C1 segment of cervical spinal cord (tissue), 14 donors: ENCODE measurements at regions not wholly inside any gene's neighbourhood (a gene's known extent, or its start where the extent isn't known, plus 50 kb on each side); places are given as distances from the start of the nearest gene placed in this dataset.

Source experiments
- DNase-seq, 14 donors: peaks; one replicate each; lab custom pipeline; 2025; lab: John Stamatoyannopoulos, UW

- no peak for DNase-seq
Observed at GRCh38 chr7:41633690-41634089, 69.2 kb downstream of the INHBA start.

GRCh38 chr7:41630741-41631140, 72.1 kb downstream of the INHBA start:
- no peak for DNase-seq

DNA sequence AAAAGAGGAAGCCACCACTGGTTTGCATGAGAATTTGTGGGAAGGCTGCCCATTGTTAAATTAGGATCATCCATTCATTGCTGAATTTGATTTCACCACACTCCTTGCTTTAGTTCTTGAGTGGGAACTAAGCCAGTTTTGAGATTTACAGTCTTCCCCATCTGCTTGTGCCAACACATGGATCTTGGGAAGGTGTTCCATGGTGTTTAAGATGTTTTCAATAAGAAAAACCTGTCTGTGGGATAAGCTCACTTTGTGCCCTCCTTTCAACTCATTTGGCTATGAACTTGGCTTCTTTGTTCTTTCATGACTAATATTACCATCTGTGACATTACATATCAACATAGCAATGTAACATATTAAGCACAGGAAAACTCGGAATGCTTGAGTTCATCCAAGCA, 73.2 kb downstream of the INHBA start:
- no peak for DNase-seq

DNA sequence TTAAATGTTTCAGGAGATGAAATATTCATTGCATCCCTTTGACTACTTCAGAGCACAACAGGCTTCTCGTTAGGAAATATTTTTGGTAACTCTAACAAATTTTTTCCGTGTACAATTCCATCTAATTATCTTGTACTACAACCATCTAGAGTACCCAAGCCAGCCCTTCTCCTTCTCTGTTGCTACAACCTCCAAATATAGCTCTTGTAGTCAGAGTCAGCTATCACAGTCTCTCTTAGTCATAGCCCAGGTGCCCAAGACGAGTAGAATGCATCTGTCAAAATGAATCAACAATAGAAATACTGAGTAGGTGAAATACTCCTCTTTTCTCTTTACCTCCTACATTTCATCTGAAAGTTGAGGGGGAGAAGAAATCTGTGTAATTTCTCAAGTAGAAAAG, 74.0 kb downstream of the INHBA start:
- no peak for DNase-seq

DNA sequence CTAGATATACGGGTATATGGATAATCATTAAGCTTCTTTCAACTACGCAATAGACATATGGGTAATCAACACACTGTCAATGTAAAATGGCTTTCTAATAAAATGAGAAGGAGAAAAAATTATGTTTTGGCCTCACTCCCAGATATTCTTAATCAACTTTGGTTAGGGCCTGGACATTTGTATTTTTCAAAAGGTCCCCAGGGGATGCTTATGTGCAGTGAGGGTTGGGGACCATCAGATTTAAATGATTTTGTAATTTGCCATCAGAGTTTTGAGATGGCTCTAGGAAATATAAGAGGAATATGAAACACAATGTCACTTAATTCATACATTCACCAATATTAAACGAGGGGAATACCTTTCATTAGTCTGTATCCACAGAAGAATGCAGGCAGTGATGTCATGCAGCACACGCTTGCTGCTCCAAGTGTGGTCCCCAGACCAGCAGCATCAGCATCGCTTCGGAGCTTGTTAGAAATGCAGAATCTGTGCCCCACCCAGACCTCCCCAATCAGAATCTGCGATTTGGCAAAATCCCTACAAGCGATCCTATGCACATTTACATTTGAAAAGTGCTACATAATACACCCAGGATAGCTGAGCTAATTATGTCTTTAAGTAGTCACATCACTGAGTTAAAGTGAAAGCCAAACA, 75.1 kb downstream of the INHBA start:
- DNase-seq: no peak

- no peak for DNase-seq
Observed at GRCh38 chr7:41624818-41625217, 78.1 kb downstream of the INHBA start.

GRCh38 chr7:41621953-41622831, 80.7 kb downstream of the INHBA start:
- no peak for DNase-seq

GRCh38 chr7:41617987-41618386, 84.9 kb downstream of the INHBA start:
- no peak for DNase-seq

- no peak for DNase-seq
Observed at GRCh38 chr7:41612798-41613197, 90.1 kb downstream of the INHBA start.

DNA sequence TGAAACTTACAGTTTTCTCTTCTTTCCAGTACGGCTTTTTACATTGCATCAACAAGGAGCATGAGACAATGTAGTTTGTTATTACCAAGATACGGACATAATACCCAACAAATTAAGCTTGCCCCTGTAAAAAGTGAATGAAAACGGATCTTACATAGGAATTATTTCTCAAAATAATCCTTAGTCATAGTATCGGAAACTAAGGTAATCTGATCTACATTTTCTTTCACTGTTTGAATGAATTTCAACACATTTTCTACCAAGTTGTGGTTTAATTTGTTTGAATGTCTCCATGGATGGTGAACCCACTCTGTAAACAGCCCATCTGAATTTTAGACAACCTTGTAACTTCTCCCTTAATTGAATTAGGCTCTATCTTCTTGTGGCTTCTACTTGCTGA, 90.5 kb downstream of the INHBA start:
- no peak for DNase-seq

DNA sequence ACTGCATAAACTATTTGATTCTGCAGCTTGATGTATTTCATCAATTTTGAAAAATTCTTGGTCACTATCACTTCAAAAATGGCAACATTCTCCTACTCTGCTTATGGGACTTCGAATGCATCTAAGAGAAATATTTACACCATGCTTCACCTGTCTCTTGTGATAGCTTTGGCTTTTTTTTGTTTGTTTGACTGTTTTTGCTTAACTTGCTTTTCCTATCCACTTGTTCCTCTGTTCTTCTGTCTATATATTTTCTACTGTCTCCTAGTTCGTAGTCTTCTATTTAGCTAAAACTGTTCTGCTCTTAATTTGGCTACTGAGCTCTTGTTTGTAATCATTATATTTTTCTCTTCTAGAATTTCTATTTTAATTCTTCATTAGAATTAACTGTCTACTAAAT, 94.4 kb downstream of the INHBA start:
- DNase-seq: no peak

DNA sequence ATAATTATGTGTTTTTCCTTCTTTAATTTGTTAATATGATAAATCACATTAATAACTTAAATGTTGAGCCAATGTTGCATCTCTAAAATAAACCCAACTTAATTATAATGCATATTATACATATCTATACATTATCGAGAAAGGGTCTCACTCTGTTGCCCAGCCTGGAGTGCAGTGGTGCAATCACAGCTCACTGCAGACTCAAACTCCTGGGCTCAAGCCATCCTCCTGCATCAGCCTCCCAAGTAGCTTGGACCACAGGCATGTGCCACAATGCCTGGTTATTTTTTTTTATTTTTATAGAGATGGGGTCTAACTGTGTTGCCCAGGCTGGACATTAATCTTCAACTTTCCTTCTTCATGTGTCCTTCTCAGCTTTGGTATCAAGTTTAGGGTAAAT, 98.9 kb downstream of the INHBA start:
- DNase-seq: no peak

DNA sequence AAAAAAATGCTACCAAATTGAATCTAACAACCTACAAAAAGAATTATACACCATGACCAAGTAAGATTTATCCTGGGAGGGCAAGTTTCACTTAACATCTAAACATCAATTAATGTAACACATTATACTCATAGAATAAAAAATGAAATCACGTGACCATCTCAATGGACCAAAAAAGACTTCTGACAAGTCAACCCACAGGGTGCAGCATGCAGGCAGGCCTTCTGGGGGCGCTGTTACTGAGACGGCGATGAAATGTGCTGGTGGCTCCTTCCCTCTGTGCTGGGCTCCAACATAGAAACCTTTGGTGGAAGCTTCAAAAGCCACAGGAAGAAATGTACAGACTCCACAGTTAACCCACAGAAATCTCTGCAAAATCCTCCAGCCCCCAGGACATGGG, 103.1 kb downstream of the INHBA start:
- DNase-seq: no peak

DNA sequence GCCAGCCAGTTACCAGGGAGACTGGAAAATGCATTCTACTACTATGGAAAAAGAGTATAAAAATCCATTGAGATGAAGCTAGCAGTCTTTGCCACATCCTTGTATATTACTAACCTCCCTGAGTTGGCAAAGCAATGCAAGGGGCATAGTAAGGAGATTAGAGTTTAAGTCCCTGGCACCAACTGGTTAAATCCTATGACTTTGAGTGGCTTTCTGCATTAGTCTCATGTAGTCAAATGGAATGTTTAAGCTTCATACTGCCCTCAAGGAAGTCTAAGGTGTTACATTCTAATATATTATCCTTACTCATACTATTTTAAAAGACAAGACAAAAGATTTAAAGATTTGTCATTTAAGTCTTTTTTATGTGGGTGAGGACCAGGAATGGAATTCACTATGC, 110.1 kb downstream of the INHBA start:
- no peak for DNase-seq

- DNase-seq: no peak
Observed at GRCh38 chr7:41592236-41592635, 110.7 kb downstream of the INHBA start.

GRCh38 chr7:41590986-41591385, 111.9 kb downstream of the INHBA start:
- DNase-seq: no peak

DNA sequence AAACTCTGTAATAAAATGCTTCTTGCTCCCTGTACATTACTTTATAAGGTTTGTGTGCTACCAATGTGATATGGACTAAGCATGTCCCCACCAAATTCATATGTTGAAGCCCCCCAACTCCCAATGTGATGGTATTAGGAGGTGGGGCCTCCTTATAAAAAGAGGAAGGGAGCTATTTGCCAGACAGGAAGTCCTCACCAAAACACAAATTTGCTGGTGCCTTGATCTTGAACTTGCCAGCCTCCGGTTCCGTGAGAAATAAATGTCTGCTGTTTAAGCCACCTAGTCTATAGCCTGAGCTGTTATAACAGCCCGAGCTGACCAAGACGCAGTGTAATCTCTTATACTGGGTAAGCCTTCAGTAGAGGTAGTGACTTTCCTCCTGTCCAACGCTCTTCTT, 114.5 kb downstream of the INHBA start:
- no peak for DNase-seq

- no peak for DNase-seq
Observed at GRCh38 chr7:41586931-41587640, 115.8 kb downstream of the INHBA start.

DNA sequence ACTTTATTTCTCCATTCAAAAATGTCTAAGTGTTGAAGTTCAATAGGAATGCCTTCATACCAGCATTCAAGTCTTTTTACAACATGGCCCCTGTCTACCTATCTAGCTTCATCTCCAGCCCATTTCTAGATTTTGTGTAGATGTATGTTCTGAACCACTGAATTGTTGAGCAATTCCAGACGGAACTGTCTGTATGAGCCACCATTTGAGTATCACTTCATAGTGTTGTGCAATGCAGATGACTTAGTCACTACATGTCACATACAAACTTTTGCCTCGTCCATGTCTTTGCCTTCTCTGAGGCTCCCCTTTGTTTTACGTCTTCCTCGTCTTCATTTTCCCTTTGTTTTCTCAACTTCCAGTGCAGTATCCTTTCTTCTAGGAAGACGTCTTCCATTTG, 118.1 kb downstream of the INHBA start:
- no peak for DNase-seq

GRCh38 chr7:41582116-41582515, 120.8 kb downstream of the INHBA start:
- no peak for DNase-seq

GRCh38 chr7:41581041-41581440, 121.8 kb downstream of the INHBA start:
- no peak for DNase-seq
